HUES6 (cell line): ENCODE measurements at regions not wholly inside any gene's neighbourhood (a gene's known extent, or its start where the extent isn't known, plus 50 kb on each side); places are given as distances from the start of the nearest gene placed in this dataset.

Experiments used
- H3K27ac ChIP-seq: 2 replicates; pipeline ENCODE4 v1.7.0; 2013; ENCODE audit warnings: low read depth, mild to moderate bottlenecking, low read length, inconsistent platforms
- H3K27me3 ChIP-seq: 2 replicates; pipeline ENCODE4 v1.6.1; 2013; ENCODE audit warnings: low read length; ENCODE audit not compliant: control insufficient read depth, insufficient read depth
- H3K36me3 ChIP-seq: 2 replicates; pipeline ENCODE4 v1.6.1; 2013; ENCODE audit warnings: low read length; ENCODE audit not compliant: control insufficient read depth, insufficient read depth
- H3K4me1 ChIP-seq: 2 replicates; pipeline ENCODE4 v1.6.1; 2013; ENCODE audit warnings: low read length; ENCODE audit not compliant: control insufficient read depth, insufficient read depth
- H3K4me3 ChIP-seq: 2 replicates; pipeline ENCODE4 v1.5.1; 2013; ENCODE audit warnings: low read depth, low read length
- H3K9ac ChIP-seq: one replicate; pipeline ENCODE4 v1.6.1; 2013; ENCODE audit warnings: mild to moderate bottlenecking, low read length
- H3K9me3 ChIP-seq: 2 replicates; pipeline ENCODE4 v1.6.1; 2013; ENCODE audit warnings: low read depth, low read length; ENCODE audit not compliant: control insufficient read depth, insufficient read depth

- no peaks in the 10 kb centered on the region for H3K4me1 ChIP-seq
- H3K36me3 ChIP-seq: no peaks in the 10 kb centered on the region
- no peak overlapping the region for H3K9ac ChIP-seq
- no peak overlapping the region for H3K27ac ChIP-seq
- H3K9me3 ChIP-seq: no peaks in the 10 kb centered on the region
- no peak overlapping the region for H3K4me3 ChIP-seq
- no peaks in the 10 kb centered on the region for H3K27me3 ChIP-seq
Measured at GRCh38 chr17:6215071-6216035, 145.2 kb downstream of the WSCD1 start.

- no peaks in the 10 kb centered on the region for H3K9me3 ChIP-seq
- no peaks in the 10 kb centered on the region for H3K4me1 ChIP-seq
- H3K4me3 ChIP-seq: no peak overlapping the region
- H3K27me3 ChIP-seq: peaks cover 1% of the 10 kb centered on the region; the same call in 1 of the 2 replicates
- H3K9ac ChIP-seq: no peak overlapping the region
- H3K36me3 ChIP-seq: no peaks in the 10 kb centered on the region
- H3K27ac ChIP-seq: no peak overlapping the region
Measured at GRCh38 chr17:6213859-6214258, 143.7 kb downstream of the WSCD1 start.

GRCh38 chr17:6212766-6213165, 142.6 kb downstream of the WSCD1 start:
- Histone ChIP-seq H3K36me3 (no peaks in the 10 kb centered on the region), H3K4me1 (no peaks in the 10 kb centered on the region), H3K27ac (no peak overlapping the region), H3K27me3 (peaks cover 4% of the 10 kb centered on the region; the same call in 1 of the 2 replicates), H3K9ac (no peak overlapping the region), H3K4me3 (no peak overlapping the region), H3K9me3 (no peaks in the 10 kb centered on the region)

- no peak overlapping the region for H3K9ac ChIP-seq
- peaks cover 9% of the 10 kb centered on the region for H3K27me3 ChIP-seq
- H3K4me3 ChIP-seq: no peak overlapping the region
- H3K9me3 ChIP-seq: no peaks in the 10 kb centered on the region
- H3K27ac ChIP-seq: no peak overlapping the region
- H3K36me3 ChIP-seq: no peaks in the 10 kb centered on the region
- H3K4me1 ChIP-seq: no peaks in the 10 kb centered on the region
Measured at GRCh38 chr17:6209829-6210228, 139.7 kb downstream of the WSCD1 start.

GRCh38 chr17:6208608-6209180, 138.5 kb downstream of the WSCD1 start:
- Histone ChIP-seq H3K4me1 (no peaks in the 10 kb centered on the region), H3K4me3 (no peak overlapping the region), H3K9me3 (no peaks in the 10 kb centered on the region), H3K27me3 (peaks cover 11% of the 10 kb centered on the region), H3K27ac (no peak overlapping the region), H3K9ac (no peak overlapping the region), H3K36me3 (no peaks in the 10 kb centered on the region)

- peaks cover 11% of the 10 kb centered on the region for H3K27me3 ChIP-seq
- no peak overlapping the region for H3K4me3 ChIP-seq
Measured at GRCh38 chr17:6205525-6205924, 135.3 kb downstream of the WSCD1 start.

GRCh38 chr17:6205033-6205432, 134.9 kb downstream of the WSCD1 start:
- Histone ChIP-seq H3K9me3 (no peaks in the 10 kb centered on the region), H3K4me1 (no peaks in the 10 kb centered on the region), H3K4me3 (no peak overlapping the region), H3K36me3 (no peaks in the 10 kb centered on the region), H3K27me3 (peaks cover 11% of the 10 kb centered on the region), H3K27ac (no peak overlapping the region), H3K9ac (no peak overlapping the region)

More at GRCh38 chr17:6205525-6205924, 135.3 kb downstream of the WSCD1 start:
- no peaks in the 10 kb centered on the region for H3K9me3 ChIP-seq
- H3K27ac ChIP-seq: no peak overlapping the region
- no peak overlapping the region for H3K9ac ChIP-seq
- H3K36me3 ChIP-seq: no peaks in the 10 kb centered on the region
- H3K4me1 ChIP-seq: no peaks in the 10 kb centered on the region

- H3K27ac ChIP-seq: no peak overlapping the region
- no peak overlapping the region for H3K4me3 ChIP-seq
- no peaks in the 10 kb centered on the region for H3K36me3 ChIP-seq
- no peak overlapping the region for H3K9ac ChIP-seq
- no peaks in the 10 kb centered on the region for H3K9me3 ChIP-seq
- H3K27me3 ChIP-seq: peaks cover 11% of the 10 kb centered on the region
- no peaks in the 10 kb centered on the region for H3K4me1 ChIP-seq
Measured at GRCh38 chr17:6204203-6204722, 134.1 kb downstream of the WSCD1 start.

GRCh38 chr17:6196355-6196754, 126.2 kb downstream of the WSCD1 start:
- Histone ChIP-seq H3K4me3 (no peak overlapping the region), H3K27me3 (no peaks in the 10 kb centered on the region), H3K36me3 (no peaks in the 10 kb centered on the region), H3K9me3 (no peaks in the 10 kb centered on the region; the same call in 1 of the 2 replicates), H3K9ac (no peak overlapping the region), H3K27ac (no peak overlapping the region), H3K4me1 (no peaks in the 10 kb centered on the region)

GRCh38 chr17:6195123-6195522, 124.9 kb downstream of the WSCD1 start:
- Histone ChIP-seq H3K36me3 (no peaks in the 10 kb centered on the region), H3K4me1 (no peaks in the 10 kb centered on the region), H3K4me3 (no peak overlapping the region), H3K27me3 (no peaks in the 10 kb centered on the region), H3K9ac (no peak overlapping the region), H3K27ac (no peak overlapping the region), H3K9me3 (no peaks in the 10 kb centered on the region; the same call in 1 of the 2 replicates)
